GM18519 (cell line): ENCODE measurements at regions not wholly inside any gene's neighbourhood (a gene's known extent, or its start where the extent isn't known, plus 50 kb on each side); places are given as distances from the start of the nearest gene placed in this dataset.

Experiments
- ATAC-seq: cut with Tn5 transposase; IDR thresholded peaks from one replicate; pipeline ENCODE4 v1.9.1; 2021; ENCODE audit warnings: mild to moderate bottlenecking, moderate library complexity; ENCODE audit not compliant: unreplicated experiment, low FRiP score

DNA sequence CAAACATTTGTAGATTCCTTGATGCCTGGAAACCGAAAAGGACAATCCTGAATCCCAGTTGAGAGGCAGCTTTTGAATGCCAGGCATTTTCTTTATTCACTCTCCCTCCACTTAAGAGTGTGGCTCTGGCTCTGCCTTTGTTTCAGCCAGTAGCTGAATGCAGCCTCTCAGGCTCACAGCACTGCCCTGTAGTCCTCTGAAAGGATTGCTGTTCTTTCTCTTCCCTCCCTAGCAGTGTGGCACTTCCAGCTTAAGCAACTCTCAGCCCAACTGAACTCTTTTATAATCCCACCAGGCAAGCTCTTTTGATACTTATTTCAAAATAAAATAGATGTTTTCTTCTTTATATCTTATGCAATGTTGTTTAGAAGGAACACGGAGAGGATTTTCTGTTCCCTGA, 415.6 kb downstream of the GJA1 start:
- no peak for ATAC-seq

DNA sequence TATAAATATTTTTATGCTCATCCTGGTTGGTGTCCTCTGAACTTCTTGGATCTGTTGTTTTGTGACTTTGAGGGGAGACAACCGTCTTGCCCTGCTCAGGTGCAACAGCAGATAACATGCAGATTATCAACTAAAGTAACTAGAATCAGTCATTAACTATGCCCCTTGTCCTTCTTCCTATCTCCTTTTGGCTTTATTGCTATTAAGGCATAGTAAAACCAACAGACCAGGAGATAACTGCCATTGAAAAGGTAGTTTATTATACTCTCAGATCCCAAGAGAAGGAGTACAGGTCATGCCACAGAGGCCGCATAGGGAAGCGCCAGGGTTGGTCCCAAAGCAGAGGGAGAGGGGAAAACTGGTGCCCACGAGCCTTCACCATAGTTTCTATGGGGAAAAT, 418.2 kb downstream of the GJA1 start:
- no peak for ATAC-seq

GRCh38 chr6:121855521-121855920, 420.1 kb downstream of the GJA1 start:
- ATAC-seq, result no peak

- no peak for ATAC-seq
These were observed 420.9 kb downstream of the GJA1 start for GRCh38 chr6:121856296-121856695.

DNA sequence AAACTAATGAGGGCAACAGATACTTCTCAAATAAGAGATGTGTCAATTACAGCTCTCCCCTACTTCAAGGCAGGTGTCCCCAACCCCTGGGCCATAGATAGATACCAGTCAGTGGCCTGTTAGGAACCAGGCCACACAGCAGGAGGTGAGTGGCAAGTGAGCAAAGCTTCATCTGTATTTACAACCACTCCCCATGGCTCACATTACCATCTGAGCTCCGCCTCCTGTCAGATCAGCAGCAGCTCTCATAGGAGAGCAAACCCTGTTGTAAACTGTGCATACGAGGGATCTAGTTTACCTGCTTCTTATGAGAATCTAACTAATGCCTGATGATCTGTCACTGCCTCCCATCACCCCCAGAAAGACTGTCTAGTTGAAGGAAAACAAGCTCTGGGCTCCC, 422.1 kb downstream of the GJA1 start:
- no peak for ATAC-seq

DNA sequence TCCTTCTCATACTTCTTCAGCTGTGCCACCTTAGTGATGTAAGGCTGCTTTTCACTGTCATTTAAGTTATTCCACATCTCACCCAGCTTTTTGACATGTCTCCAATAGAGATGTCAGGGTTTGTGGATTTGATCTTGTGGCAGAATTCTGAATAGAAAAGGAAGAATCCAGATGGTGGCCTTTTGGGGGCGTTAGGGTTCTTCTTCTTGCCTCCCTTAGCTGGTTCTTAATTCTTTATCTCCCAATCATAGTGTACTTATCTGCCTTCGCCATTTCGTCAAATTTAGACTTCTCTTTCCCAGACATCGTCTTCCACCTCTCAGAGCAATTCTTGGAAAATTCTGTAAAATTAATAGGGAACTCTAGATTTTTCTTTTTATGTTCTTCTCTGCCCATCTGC, 422.9 kb downstream of the GJA1 start:
- ATAC-seq, result no peak

DNA sequence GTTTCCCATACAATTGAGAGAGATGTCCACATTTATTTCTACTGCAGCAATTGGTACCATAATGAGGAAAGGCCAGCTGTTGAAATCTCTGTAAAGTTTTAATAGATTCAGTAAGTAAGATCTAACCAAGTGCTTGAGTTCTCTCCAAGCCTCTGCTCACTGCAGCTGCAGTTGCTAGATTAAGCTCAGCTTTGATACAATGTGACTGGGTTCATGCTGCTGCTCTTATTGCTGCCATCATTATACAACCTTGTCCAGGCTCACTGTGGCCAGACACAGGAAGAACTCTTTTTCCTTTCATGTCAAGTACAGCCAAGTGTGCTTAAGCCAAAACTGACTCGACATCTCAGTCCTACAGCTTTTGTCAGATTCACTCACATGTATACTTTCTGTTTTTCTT, 423.5 kb downstream of the GJA1 start:
- no peak for ATAC-seq

GRCh38 chr6:121865811-121866210, 430.4 kb downstream of the GJA1 start:
- no peak for ATAC-seq

- no peak for ATAC-seq
These were observed 431.6 kb downstream of the GJA1 start for GRCh38 chr6:121867095-121867494.

GRCh38 chr6:121868206-121868605, 432.8 kb downstream of the GJA1 start:
- ATAC-seq, result no peak

GRCh38 chr6:121873595-121873994, 438.1 kb downstream of the GJA1 start:
- no peak for ATAC-seq

DNA sequence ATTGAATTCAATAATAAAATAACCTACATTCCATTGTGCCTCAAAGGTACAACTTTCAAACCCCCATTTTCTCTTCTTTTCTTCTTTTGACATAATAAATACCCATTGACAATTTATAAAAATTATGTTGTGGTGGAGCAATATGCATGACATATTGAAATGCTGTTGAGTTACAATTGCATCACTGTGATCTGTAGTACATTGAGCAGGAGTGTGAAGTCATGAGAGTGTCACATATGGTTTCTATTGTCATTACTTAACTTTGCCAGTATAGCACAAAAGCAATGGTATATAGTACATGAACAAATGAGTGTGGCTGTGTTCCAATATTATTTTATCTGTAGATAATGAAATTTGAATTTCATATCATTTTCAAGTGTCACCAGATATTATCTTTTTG, 441.3 kb downstream of the GJA1 start:
- ATAC-seq, result no peak

DNA sequence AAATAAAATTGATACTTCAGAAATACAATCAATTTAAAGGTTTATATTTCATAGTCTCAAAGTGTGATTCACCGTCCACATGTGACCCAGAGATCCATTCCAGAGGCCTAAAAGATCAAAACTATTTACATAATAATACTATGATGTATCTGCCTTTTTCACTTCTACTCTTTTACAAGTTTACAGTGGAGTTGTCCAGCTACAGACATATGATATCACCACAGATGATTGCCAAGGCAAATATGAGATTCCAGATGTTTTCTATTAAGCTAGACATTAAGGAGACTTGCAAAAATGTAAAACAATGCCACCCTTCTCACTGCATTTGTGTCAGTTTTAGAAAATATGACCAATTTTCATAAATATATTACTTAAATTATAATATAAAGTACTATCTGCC, 443.7 kb downstream of the GJA1 start:
- no peak for ATAC-seq

DNA sequence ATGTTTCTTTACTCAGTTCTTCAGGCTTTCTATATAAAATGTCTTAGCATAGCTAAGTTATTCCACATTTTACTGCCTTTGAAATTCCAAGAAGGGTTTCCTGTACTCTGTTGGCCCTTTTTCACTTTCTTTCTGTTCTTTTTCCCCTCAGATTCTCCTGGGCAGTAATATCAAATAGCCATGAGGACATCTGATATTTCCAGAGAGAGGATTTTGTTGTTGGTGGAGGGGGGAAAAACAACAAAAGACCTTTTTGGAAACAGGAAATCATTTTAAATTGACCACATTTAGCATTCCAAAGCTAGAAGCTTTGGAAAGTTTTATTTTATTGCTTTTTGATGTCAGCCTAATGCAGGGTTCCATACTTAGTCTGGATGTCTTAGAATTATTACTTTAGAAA, 445.4 kb downstream of the GJA1 start:
- no peak for ATAC-seq

- ATAC-seq, result no peak
These were observed 446.7 kb downstream of the GJA1 start for GRCh38 chr6:121881974-121882667.

- ATAC-seq, result no peak
These were observed 448.6 kb downstream of the GJA1 start for GRCh38 chr6:121884091-121884490.

DNA sequence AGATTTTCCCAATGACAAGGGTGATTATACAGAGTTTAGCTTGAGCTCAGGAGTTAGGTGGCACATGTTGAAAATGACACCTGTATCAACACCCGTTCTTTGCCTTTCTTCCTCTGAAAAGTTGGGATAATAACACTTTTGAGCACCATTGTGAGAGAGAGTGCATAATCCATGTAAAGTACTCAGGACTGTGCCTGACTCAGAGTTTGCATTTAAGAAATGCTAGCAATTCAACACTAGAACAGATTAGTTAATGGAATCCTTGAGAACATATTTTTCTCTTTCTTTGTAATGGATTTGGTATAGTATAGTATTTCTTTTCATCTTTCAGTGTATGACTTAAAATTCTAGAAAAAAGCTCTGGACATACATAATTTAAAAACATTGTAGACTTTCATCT, 449.2 kb downstream of the GJA1 start:
- no peak for ATAC-seq

DNA sequence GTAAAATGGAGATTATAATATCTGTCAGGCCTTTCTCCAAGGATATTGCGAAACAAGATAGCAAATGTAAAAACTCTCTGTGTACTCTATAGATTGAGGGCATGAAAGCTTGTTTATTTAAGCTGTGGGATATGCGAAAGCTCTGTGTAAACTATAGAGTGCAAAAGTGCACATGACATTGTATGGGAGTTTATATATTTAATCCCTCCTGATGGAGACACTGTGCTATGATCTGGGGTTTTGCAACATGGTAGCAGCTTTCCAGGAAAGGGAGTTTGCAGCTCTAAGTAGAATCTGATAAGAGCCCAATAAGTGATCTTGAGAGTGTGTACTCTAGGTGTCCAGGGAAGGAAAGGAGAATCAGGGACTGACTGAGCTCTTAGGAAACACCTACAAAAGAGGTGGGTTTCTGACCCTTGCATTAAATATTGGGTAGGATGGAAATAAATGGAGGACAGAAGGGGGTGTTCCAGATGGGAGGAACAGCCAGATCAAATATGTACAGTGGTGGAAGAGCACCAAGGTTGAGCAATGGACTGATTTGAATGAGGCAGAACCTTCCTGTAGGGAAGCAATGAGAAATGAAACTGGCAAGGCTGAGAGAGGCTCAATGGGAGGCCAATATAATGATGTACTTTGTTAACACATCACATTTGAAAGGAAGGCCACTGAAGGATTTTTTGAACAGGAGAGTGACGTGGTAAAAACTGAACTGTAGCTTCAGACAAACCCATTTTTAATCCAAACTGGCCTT, 450.1 kb downstream of the GJA1 start:
- no peak for ATAC-seq

DNA sequence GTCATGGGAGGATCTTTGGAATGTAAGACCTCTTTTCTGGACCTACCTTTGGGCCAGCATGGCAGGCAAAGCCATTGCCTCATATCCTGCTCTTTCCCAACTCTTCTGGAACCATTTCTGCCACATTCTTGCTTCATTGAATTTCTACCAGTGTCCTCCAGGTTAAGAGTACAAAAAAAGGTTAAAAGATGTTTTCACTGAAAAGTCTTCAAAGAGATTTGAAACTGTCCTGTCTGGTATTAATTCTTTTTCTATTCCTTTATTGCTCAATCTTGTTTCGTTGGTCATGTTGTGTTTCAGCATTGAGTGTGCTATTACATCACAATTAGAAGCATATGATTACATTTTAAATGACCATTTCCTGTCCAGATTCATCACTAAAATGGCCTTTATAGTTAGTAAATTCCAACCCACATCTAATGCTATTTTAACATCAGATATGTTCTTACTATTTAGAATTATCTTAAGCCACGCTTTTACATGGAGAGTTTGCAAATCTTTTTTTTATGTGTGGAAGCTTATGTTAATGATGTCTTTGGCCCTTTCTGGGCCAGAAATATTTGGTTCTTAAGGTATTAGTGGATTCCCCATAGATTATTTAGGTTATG, 450.9 kb downstream of the GJA1 start:
- no peak for ATAC-seq

DNA sequence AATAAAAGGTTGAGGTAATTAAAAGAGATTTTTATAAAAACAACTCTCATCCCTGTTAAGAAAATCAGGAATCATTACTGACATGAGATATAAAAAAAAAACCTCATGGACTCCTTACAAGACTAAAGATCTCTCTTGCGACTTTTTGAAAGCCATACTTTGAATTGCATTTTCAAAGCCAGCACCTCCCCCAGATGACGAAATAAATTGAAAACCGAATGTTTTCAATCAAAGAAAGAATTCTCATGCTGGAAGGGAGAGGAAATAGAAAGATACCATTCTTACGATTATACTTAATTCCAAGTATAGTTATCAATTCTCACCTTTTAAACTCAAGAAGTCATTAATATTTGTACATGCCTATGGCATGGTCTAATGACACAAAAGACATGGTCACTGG, 452.3 kb downstream of the GJA1 start:
- ATAC-seq, result no peak

DNA sequence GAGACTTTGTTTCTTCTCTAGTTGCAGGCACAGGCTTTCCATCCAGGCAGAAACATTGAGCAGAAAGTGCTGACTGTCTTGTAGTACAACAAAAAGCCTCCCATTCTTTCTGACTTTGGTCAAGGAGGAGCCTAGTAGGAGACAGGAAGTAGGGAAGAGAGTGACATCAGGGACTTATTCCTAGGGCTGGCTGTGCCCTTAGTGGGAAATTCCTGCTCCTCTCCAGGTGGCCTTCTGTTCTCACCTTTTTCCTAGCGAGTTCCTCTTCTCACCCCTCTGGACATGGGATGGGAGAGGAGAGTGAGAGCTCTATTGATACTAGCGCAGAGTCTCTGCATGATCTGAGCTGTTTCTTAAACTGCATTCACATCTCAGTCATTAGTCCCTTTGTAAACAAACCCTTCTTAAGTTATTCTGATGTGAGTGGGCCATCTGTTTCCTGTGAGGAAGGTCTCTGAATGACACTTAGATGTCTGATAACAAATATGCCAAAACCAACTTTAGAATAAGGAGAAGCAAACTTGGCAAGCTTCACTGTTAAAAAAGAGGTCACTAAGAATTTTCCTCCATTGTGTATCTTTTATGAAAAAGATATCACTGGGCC, 455.0 kb downstream of the GJA1 start:
- no peak for ATAC-seq
